Fibroblast of pulmonary artery (primary cell): ENCODE measurements at regions not wholly inside any gene's neighbourhood (a gene's known extent, or its start where the extent isn't known, plus 50 kb on each side); places are given as distances from the start of the nearest gene placed in this dataset.

ENCODE experiments used
- DNase-seq: peaks from one replicate; pipeline ENCODE4 v3.0.0-alpha.2; 2010; ENCODE audit warnings: low read depth
- H3K4me3 ChIP-seq: replicated peaks from 2 replicates; pipeline ENCODE4 v1.5.1; 2011; ENCODE audit warnings: low read depth, mild to moderate bottlenecking, control low read depth, low read length, moderate library complexity
- TF ChIP-seq, protein P1 (sequence below): IDR thresholded peaks from 2 replicates; pipeline ENCODE4 v1.5.1; 2011; ENCODE audit warnings: mild to moderate bottlenecking, control low read depth, low read length, inconsistent platforms; ENCODE audit errors: missing control alignments

DNA sequence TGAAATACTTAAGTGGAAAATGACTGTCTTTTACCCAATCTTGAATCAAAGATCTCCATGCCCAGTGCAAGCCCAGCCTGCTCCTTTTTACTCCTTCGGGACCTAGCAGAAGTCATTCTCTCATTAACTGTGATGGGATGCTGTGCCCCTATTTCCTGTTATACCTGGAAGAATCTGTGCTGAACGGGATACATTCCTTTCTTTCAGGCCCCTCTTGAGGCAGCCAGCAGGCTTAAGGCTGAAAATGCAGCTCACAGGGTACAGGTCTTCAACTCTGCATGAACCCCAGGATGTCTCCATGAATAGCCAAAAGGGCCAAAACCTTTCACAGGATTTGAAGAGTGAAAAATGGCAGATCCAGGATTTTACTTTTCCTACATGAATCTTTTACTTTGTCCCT, 784.8 kb upstream of the KLHL29 start:
- no peak for DNase-seq
- TF ChIP-seq, protein P1, sequence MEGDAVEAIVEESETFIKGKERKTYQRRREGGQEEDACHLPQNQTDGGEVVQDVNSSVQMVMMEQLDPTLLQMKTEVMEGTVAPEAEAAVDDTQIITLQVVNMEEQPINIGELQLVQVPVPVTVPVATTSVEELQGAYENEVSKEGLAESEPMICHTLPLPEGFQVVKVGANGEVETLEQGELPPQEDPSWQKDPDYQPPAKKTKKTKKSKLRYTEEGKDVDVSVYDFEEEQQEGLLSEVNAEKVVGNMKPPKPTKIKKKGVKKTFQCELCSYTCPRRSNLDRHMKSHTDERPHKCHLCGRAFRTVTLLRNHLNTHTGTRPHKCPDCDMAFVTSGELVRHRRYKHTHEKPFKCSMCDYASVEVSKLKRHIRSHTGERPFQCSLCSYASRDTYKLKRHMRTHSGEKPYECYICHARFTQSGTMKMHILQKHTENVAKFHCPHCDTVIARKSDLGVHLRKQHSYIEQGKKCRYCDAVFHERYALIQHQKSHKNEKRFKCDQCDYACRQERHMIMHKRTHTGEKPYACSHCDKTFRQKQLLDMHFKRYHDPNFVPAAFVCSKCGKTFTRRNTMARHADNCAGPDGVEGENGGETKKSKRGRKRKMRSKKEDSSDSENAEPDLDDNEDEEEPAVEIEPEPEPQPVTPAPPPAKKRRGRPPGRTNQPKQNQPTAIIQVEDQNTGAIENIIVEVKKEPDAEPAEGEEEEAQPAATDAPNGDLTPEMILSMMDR: no peak
- no peak overlapping the region for H3K4me3 ChIP-seq

DNA sequence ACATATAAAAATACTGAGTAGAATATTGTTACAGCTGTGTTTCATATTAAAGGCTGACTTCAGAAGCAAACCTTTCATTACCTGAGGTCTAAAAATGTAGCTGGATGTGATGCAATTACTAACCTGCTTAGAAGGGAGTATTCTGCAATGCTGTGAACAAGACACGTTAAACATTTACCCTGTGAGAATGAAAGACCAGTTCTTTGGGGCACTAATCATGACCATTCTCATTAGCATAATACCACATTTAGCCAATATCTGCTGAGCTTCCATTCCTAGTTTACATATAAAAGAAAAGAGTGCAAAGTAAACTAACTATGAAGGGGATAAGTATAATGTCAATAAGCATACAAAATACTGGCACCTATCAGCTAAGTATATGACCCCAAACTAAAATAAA, 784.0 kb upstream of the KLHL29 start:
- DNase-seq: no peak
- TF ChIP-seq, protein P1: no peak
- no peak overlapping the region for H3K4me3 ChIP-seq

DNA sequence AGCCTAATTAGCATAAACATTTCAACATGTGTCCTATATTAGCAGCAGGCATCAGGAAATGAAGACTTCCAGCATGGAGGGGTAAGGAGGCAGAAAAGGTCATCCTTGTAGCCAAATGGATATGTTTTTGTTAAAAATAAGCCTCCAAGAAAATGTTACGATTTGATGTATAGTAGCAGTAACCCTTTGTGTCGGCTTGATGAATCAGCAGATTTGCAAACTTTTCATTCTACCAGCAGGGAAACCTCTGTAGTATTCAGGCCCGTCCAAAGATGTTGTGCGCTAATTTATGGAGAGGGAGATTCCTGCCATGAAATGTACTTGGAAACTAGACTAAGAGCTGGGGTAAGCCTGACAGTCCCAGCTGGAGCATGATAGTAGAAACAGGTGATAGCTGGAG, 780.8 kb upstream of the KLHL29 start:
- no peak for DNase-seq
- H3K4me3 ChIP-seq: no peak overlapping the region
- TF ChIP-seq, protein P1: no peak

DNA sequence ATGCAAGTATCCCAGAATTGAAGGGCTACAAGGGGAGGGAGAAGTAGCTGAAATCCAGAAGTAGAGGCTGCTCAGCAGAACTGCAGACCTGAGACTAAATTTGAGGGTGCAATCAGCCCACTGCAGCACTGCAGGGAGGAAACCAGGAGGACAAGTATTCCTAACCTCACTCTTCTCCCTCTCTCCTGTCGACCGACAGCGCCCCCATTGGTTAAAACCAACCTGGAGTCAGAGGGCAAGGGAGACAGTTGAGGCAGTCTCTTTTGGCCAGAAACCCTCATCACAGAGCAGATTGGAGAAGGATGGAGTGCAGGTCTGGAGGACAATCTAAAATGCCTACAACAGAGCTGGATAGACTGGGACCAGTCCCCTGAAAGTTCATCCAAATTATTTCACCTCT, 768.9 kb upstream of the KLHL29 start:
- no peak overlapping the region for H3K4me3 ChIP-seq
- TF ChIP-seq, protein P1: no peak
- DNase-seq: no peak

DNA sequence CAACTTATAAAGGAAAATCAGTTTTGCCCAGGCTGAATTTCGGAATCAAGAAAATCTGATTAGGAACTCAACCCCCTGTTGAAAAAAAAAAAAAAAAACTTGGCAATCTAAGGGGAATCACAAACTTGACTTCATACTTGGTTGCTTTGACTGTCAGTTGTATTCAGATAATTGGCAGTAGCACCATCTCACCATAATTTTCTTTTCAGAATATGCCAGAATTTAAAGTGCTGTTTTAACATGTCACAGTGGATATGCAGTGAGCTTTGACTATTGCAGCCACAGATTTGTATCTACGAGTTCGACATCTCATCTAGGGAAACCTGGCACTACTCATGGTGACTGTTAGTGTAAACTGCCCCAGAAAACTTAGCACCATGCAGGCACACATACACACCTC, 761.4 kb upstream of the KLHL29 start:
- H3K4me3 ChIP-seq: no peak overlapping the region
- no peak for DNase-seq
- TF ChIP-seq, protein P1: no peak

DNA sequence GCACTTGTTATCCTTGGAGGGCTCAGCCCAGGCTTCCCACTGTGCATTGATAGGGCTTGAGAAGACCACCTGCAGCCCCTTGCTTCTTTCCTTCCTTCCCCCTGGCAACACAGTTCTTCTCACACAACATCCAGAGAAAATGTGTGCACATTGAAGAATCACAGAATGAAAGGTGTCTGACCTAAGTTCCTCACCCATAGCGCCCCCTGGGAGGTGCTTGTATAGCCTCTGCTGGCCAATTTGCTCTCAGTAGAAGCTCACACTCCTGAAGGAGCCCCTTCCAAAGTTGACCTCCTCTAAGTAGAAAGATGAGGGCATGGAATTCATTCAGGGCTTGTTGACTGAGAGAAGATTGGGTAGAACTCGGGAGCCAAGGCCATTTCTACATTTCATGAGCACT, 758.4 kb upstream of the KLHL29 start:
- TF ChIP-seq, protein P1: no peak
- no peak for DNase-seq
- no peak overlapping the region for H3K4me3 ChIP-seq

DNA sequence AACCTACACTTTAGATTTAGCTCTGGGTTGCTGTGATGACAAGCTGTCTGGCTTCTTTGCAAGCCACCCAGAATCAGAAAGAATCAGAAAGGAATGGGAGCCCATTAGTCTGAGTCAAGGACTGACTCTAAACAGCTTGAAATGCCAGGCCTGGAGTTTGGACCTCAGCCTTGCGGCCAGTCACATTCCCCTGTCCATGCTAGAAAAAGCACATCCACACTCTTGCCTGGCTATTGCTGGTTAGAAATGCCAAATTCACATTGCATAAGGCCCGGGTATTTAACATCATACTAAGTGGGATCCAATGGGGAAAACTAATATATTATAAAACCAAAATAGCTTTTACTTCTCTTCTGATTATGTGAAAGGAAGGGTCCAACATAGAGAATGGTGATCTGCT, 756.8 kb upstream of the KLHL29 start:
- DNase-seq: no peak
- no peak overlapping the region for H3K4me3 ChIP-seq
- TF ChIP-seq, protein P1: no peak
